HEK293 (cell line): ENCODE measurements at regions not wholly inside any gene's neighbourhood (a gene's known extent, or its start where the extent isn't known, plus 50 kb on each side); places are given as distances from the start of the nearest gene placed in this dataset.

Source experiments
- CTCF ChIA-PET: fragments of 350-600 bp; formaldehyde crosslinking; extraction: SDS; loops from one replicate; lab custom pipeline; 2021; ENCODE audit warnings: antibody characterized with exemption; lab: Yijun Ruan, JAX
- POLR2A ChIA-PET: fragments of 300-600 bp; formaldehyde crosslinking; extraction: SDS; loops from one replicate; lab custom pipeline; 2020; ENCODE audit warnings: antibody characterized with exemption, inconsistent platforms; lab: Yijun Ruan, JAX
- H3K27ac ChIP-seq: fragments of 200-500 bp; sonication (Bioruptor generic); 2 replicates; pipeline ENCODE4 v1.5.1; 2014; ENCODE audit warnings: low read depth, low read length, control low read depth, inconsistent platforms; ENCODE audit errors: extremely low read depth
- H3K36me3 ChIP-seq, 2 experiments: fragments of 200-500 bp in 1 of 2; sonication (Bioruptor generic) in 1 of 2; 1 replicate in 1 of 2; 2 replicates in 1 of 2; pipeline ENCODE4 v1.5.1; 2014 to 2017; ENCODE audit warnings: inconsistent platforms in 2 of 2, low read length in 2 of 2; ENCODE audit not compliant: control insufficient read depth in 2 of 2, insufficient read depth in 1 of 2
- H3K4me1 ChIP-seq: fragments of 200-500 bp; sonication (Bioruptor generic); 2 replicates; pipeline ENCODE4 v1.5.1; 2014; ENCODE audit warnings: mild to moderate bottlenecking, low read length, inconsistent platforms; ENCODE audit not compliant: control insufficient read depth, insufficient read depth
- H3K4me3 ChIP-seq: 2 replicates; pipeline ENCODE4 v1.5.1; 2011; ENCODE audit warnings: low read depth, mild to moderate bottlenecking, control low read depth, low read length, moderate library complexity
- H3K9me3 ChIP-seq: fragments of 200-500 bp; sonication (Bioruptor generic); 2 replicates; pipeline ENCODE4 v1.5.1; 2014; ENCODE audit warnings: low read depth, low read length, inconsistent platforms; ENCODE audit not compliant: control insufficient read depth, insufficient read depth
- BCL11A ChIP-seq: fragments of 450-650 bp; formaldehyde crosslinking; IDR thresholded peaks from 2 replicates; pipeline ENCODE4 v1.5.1; 2016; ENCODE audit warnings: low read depth, missing biosample characterization, missing genetic modification characterization
- GLIS1 ChIP-seq: fragments of 450-650 bp; formaldehyde crosslinking; IDR thresholded peaks from 2 replicates; pipeline ENCODE4 v1.5.1; 2016; ENCODE audit warnings: missing biosample characterization, missing genetic modification characterization
- HOXC10 ChIP-seq: sonication (generic); formaldehyde crosslinking; IDR thresholded peaks from 2 replicates; pipeline ENCODE4 v1.8.1; 2023; ENCODE audit warnings: mild to moderate bottlenecking, missing genetic modification reagents
- PRDM1 ChIP-seq: fragments of 450-650 bp; formaldehyde crosslinking; IDR thresholded peaks from 2 replicates; pipeline ENCODE4; 2016; ENCODE audit warnings: missing biosample characterization, missing genetic modification characterization
- ZBTB1 ChIP-seq: fragments of 450-650 bp; formaldehyde crosslinking; IDR thresholded peaks from 2 replicates; pipeline ENCODE4 v1.5.1; 2016; ENCODE audit warnings: missing biosample characterization, missing genetic modification characterization
- ZEB2 ChIP-seq: fragments of 450-650 bp; formaldehyde crosslinking; IDR thresholded peaks from 2 replicates; pipeline ENCODE4 v1.5.1; 2016; ENCODE audit warnings: missing biosample characterization, missing genetic modification characterization
- ZFHX2 ChIP-seq: fragments of 450-650 bp; formaldehyde crosslinking; conservative IDR thresholded peaks from 2 replicates; pipeline ENCODE4 v1.5.1; 2016; ENCODE audit warnings: missing biosample characterization, missing genetic modification characterization
- ZFP37 ChIP-seq: fragments of 450-650 bp; formaldehyde crosslinking; IDR thresholded peaks from 2 replicates; pipeline ENCODE4 v1.5.1; 2016; ENCODE audit warnings: missing biosample characterization, missing genetic modification characterization
- ZNF112 ChIP-seq: fragments of 450-650 bp; formaldehyde crosslinking; IDR thresholded peaks from 2 replicates; pipeline ENCODE4 v1.5.0; 2017; ENCODE audit warnings: missing biosample characterization, missing genetic modification characterization
- ZNF121 ChIP-seq: fragments of 450-650 bp; formaldehyde crosslinking; IDR thresholded peaks from 2 replicates; pipeline ENCODE4 v1.5.1; 2016; ENCODE audit warnings: missing biosample characterization, missing genetic modification characterization
- ZNF473 ChIP-seq: fragments of 450-650 bp; formaldehyde crosslinking; IDR thresholded peaks from 2 replicates; pipeline ENCODE4 v1.5.1; 2017; ENCODE audit warnings: missing biosample characterization, missing genetic modification characterization
- ZNF530 ChIP-seq: fragments of 450-650 bp; formaldehyde crosslinking; IDR thresholded peaks from 2 replicates; pipeline ENCODE4 v1.5.1; 2016; ENCODE audit warnings: low read depth, missing biosample characterization, missing genetic modification characterization
- ZNF549 ChIP-seq: fragments of 450-650 bp; IDR thresholded peaks from 2 replicates; pipeline ENCODE4 v1.5.1; 2018; ENCODE audit warnings: missing biosample characterization, missing genetic modification characterization, mild to moderate bottlenecking, inconsistent platforms, moderate library complexity
- ZNF610 ChIP-seq: fragments of 450-650 bp; formaldehyde crosslinking; IDR thresholded peaks from 2 replicates; pipeline ENCODE4 v1.5.1; 2016; ENCODE audit warnings: missing biosample characterization, missing genetic modification characterization, borderline replicate concordance
- ZNF664 ChIP-seq: fragments of 450-650 bp; formaldehyde crosslinking; IDR thresholded peaks from 2 replicates; pipeline ENCODE4 v1.5.1; 2016; ENCODE audit warnings: missing biosample characterization, missing genetic modification characterization
- ZNF677 ChIP-seq: fragments of 450-650 bp; IDR thresholded peaks from 2 replicates; pipeline ENCODE4 v1.5.0; 2018; ENCODE audit warnings: missing biosample characterization, mild to moderate bottlenecking, missing genetic modification characterization, moderate library complexity
- ZNF785 ChIP-seq: fragments of 450-650 bp; formaldehyde crosslinking; IDR thresholded peaks from 2 replicates; pipeline ENCODE4 v1.5.1; 2016; ENCODE audit warnings: missing biosample characterization, missing genetic modification characterization
- TF ChIP-seq, protein P1 (sequence below): fragments of 450-650 bp; formaldehyde crosslinking; IDR thresholded peaks from 2 replicates; pipeline ENCODE4 v1.5.1; 2016; ENCODE audit warnings: missing biosample characterization, missing genetic modification characterization
- TF ChIP-seq, protein P2 (sequence below): fragments of 450-650 bp; formaldehyde crosslinking; IDR thresholded peaks from 2 replicates; pipeline ENCODE4 v1.5.1; 2016; ENCODE audit warnings: missing biosample characterization, missing genetic modification characterization
- TF ChIP-seq, protein P3 (sequence below): fragments of 450-650 bp; formaldehyde crosslinking; IDR thresholded peaks from 2 replicates; pipeline ENCODE4 v1.5.1; 2016; ENCODE audit warnings: missing biosample characterization, missing genetic modification characterization, borderline replicate concordance
- TF ChIP-seq, protein P4 (sequence below): fragments of 450-650 bp; formaldehyde crosslinking; IDR thresholded peaks from 2 replicates; pipeline ENCODE4 v1.5.1; 2016; ENCODE audit warnings: missing biosample characterization, missing genetic modification characterization, low read depth

DNA sequence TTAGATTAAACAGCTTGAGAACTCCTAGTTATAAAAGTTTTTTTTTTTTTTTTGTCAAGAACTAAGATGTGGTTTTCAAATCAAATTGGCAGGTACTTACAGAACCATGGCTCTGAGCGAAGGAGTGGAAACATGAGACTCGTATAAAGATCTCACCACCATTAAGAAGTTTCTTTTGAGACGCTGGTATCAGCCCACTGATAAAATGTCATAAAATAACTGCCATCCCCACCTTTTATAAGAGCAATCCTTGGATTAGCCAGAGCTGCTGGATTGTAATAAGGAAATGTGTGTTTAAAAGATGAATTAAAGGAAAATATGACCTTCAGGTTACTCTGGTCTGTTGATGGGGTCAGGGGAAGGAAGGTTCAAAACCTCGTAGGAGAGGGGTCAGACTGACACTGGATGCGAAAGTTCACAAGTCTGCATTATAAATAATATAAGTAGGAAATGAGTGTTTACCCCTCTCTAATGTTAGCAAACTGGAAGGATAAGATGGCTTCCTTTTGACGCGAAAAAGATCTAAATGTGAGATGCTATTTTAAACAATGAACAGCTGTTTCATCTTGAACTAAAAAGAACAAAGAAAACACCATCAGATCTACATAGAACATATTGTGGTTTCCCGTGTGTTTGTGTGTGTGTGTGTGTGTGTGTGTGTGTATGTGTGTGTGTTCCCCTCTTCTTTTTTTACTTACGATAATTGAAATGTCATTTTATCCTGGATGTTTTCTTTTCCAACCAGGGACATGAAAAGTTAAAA lies 386.8 kb upstream of the JAG1 start (continued):
- no peak for TF ChIP-seq ZNF785 (tag by site-specific recombination)

DNA sequence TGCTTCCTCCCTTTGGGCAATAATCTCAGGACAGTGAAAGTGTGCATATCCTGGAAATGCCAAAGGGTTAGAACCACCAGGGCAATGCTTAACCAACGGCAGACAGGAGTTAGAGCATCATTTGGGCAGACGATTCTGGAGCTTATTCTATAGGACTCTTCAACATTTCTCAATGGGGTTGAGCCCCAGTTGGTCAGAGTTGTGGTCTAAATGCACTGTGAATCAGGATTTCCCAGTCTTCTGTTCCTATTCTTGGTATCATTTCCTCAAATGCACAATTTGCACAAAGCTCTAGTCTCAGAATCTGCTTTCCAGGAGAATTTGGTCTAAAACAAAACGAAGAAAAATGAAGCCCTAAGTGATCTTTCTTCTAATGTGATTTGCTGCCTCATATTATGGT lies 389.6 kb upstream of the JAG1 start:
- Histone ChIP-seq H3K4me3 (no peak overlapping the region), H3K36me3 (no peaks in the 10 kb centered on the region)
- TF ChIP-seq, protein P1, sequence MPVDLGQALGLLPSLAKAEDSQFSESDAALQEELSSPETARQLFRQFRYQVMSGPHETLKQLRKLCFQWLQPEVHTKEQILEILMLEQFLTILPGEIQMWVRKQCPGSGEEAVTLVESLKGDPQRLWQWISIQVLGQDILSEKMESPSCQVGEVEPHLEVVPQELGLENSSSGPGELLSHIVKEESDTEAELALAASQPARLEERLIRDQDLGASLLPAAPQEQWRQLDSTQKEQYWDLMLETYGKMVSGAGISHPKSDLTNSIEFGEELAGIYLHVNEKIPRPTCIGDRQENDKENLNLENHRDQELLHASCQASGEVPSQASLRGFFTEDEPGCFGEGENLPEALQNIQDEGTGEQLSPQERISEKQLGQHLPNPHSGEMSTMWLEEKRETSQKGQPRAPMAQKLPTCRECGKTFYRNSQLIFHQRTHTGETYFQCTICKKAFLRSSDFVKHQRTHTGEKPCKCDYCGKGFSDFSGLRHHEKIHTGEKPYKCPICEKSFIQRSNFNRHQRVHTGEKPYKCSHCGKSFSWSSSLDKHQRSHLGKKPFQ = no peak
- TF ChIP-seq, protein P2, sequence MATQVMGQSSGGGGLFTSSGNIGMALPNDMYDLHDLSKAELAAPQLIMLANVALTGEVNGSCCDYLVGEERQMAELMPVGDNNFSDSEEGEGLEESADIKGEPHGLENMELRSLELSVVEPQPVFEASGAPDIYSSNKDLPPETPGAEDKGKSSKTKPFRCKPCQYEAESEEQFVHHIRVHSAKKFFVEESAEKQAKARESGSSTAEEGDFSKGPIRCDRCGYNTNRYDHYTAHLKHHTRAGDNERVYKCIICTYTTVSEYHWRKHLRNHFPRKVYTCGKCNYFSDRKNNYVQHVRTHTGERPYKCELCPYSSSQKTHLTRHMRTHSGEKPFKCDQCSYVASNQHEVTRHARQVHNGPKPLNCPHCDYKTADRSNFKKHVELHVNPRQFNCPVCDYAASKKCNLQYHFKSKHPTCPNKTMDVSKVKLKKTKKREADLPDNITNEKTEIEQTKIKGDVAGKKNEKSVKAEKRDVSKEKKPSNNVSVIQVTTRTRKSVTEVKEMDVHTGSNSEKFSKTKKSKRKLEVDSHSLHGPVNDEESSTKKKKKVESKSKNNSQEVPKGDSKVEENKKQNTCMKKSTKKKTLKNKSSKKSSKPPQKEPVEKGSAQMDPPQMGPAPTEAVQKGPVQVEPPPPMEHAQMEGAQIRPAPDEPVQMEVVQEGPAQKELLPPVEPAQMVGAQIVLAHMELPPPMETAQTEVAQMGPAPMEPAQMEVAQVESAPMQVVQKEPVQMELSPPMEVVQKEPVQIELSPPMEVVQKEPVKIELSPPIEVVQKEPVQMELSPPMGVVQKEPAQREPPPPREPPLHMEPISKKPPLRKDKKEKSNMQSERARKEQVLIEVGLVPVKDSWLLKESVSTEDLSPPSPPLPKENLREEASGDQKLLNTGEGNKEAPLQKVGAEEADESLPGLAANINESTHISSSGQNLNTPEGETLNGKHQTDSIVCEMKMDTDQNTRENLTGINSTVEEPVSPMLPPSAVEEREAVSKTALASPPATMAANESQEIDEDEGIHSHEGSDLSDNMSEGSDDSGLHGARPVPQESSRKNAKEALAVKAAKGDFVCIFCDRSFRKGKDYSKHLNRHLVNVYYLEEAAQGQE (tag by site-specific recombination) = no peak
- TF ChIP-seq GLIS1 (tag by site-specific recombination) (no peak), ZNF112 (no peak), HOXC10 (no peak), ZNF473 (tag by site-specific recombination) (no peak), ZNF610 (tag by site-specific recombination) (no peak)
- TF ChIP-seq, protein P3, sequence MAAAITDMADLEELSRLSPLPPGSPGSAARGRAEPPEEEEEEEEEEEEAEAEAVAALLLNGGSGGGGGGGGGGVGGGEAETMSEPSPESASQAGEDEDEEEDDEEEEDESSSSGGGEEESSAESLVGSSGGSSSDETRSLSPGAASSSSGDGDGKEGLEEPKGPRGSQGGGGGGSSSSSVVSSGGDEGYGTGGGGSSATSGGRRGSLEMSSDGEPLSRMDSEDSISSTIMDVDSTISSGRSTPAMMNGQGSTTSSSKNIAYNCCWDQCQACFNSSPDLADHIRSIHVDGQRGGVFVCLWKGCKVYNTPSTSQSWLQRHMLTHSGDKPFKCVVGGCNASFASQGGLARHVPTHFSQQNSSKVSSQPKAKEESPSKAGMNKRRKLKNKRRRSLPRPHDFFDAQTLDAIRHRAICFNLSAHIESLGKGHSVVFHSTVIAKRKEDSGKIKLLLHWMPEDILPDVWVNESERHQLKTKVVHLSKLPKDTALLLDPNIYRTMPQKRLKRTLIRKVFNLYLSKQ (tag by site-specific recombination) = no peak
- TF ChIP-seq, all 188 proteins: peak for 0
- ChIA-PET POLR2A (no interaction called here), CTCF (no interaction called here)
- Histone ChIP-seq H3K9me3 (no peaks in the 10 kb centered on the region), H3K27ac (no peak overlapping the region), H3K4me1 (peaks cover 11% of the 10 kb centered on the region)

DNA sequence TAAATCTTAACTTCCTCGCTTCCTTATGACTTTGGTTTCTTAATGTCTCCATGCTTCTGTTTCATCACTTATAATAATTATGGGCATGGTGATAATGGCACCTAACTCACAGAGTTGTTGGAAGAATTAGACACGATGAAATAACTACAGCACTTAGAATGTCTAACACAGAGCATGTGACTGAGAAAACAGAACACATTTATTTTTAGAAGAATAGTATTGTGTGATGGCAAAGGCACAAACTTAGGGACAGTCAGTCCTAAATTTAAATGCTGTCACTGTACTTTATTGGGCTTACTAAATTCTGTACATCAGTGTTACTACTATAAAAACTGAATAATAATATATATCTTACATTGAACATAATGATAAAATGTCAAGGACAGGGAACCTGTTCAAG lies 391.1 kb upstream of the JAG1 start:
- Histone ChIP-seq H3K9me3 (no peaks in the 10 kb centered on the region), H3K36me3 (no peaks in the 10 kb centered on the region), H3K4me3 (no peak overlapping the region), H3K4me1 (peaks cover 11% of the 10 kb centered on the region), H3K27ac (no peak overlapping the region)
- POLR2A ChIA-PET = no interaction called here
- TF ChIP-seq ZNF473 (tag by site-specific recombination) (no peak), ZNF530 (tag by site-specific recombination) (no peak), BCL11A (tag by site-specific recombination) (no peak), ZNF549 (tag by site-specific recombination) (no peak), PRDM1 (tag by site-specific recombination) (no peak), ZNF677 (no peak), ZNF785 (tag by site-specific recombination) (no peak), ZNF664 (tag by site-specific recombination) (no peak), ZFP37 (tag by site-specific recombination) (no peak), ZFHX2 (tag by site-specific recombination) (no peak), ZEB2 (tag by site-specific recombination) (no peak), ZBTB1 (tag by site-specific recombination) (no peak), ZNF121 (tag by site-specific recombination) (no peak)
- TF ChIP-seq, protein P4, sequence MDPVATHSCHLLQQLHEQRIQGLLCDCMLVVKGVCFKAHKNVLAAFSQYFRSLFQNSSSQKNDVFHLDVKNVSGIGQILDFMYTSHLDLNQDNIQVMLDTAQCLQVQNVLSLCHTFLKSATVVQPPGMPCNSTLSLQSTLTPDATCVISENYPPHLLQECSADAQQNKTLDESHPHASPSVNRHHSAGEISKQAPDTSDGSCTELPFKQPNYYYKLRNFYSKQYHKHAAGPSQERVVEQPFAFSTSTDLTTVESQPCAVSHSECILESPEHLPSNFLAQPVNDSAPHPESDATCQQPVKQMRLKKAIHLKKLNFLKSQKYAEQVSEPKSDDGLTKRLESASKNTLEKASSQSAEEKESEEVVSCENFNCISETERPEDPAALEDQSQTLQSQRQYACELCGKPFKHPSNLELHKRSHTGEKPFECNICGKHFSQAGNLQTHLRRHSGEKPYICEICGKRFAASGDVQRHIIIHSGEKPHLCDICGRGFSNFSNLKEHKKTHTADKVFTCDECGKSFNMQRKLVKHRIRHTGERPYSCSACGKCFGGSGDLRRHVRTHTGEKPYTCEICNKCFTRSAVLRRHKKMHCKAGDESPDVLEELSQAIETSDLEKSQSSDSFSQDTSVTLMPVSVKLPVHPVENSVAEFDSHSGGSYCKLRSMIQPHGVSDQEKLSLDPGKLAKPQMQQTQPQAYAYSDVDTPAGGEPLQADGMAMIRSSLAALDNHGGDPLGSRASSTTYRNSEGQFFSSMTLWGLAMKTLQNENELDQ (tag by site-specific recombination) = no peak
- CTCF ChIA-PET = interaction anchor here (0.7 kb wide), 1 partner anchor 122 kb away, joined by 3 read pairs; no protein-coding TSS in a partner anchor
